SK-N-SH (cell line): ENCODE measurements at regions not wholly inside any gene's neighbourhood (a gene's known extent, or its start where the extent isn't known, plus 50 kb on each side); places are given as distances from the start of the nearest gene placed in this dataset.

Source experiments
- CTCF ChIA-PET: fragments of 300-600, 350-600 bp; formaldehyde crosslinking; extraction: SDS; loops from one replicate; lab custom pipeline; 2021; lab: Yijun Ruan, JAX
- POLR2A ChIA-PET: fragments of 350-600 bp; sonication (Branson Sonifier 250); formaldehyde crosslinking; extraction: SDS; loops from one replicate; lab custom pipeline; 2020; ENCODE audit warnings: antibody characterized with exemption, inconsistent platforms; lab: Yijun Ruan, JAX
- DNase-seq: peaks from one replicate; pipeline ENCODE4 v3.0.0; 2012
- H2AFZ ChIP-seq: fragments of 200-600 bp; sonication (generic); 2 replicates; pipeline ENCODE4 v1.8.1; 2016; ENCODE audit warnings: antibody characterized with exemption, mild to moderate bottlenecking, low read depth
- H3F3A ChIP-seq: fragments of 200-600 bp; sonication (generic); replicated peaks from 2 replicates; pipeline ENCODE3; 2016; ENCODE audit warnings: antibody characterized with exemption, mild to moderate bottlenecking; ENCODE audit not compliant: insufficient read depth
- H3K27ac ChIP-seq, 2 experiments: fragments of 200-500 bp in 1 of 2; fragments of 200-600 bp in 1 of 2; sonication (Bioruptor generic) in 1 of 2; sonication (generic), shearing (Covaris generic) in 1 of 2; 2 replicates each; pipeline versions ENCODE4 v1.5.1 to v1.6.1; 2014 to 2016; ENCODE audit warnings: low read depth in 2 of 2, inconsistent platforms in 1 of 2, low read length in 1 of 2, mild to moderate bottlenecking in 1 of 2, mixed read lengths in 1 of 2
- H3K27me3 ChIP-seq: fragments of 200-600 bp; sonication (generic), shearing (Covaris generic); 2 replicates; pipeline ENCODE4 v1.6.1; 2016; ENCODE audit warnings: mixed run types; ENCODE audit not compliant: insufficient read depth
- H3K36me3 ChIP-seq, 2 experiments: fragments of 200-500 bp in 1 of 2; fragments of 200-600 bp in 1 of 2; sonication (Bioruptor generic) in 1 of 2; sonication (generic) in 1 of 2; replicated peaks in 1 of 2; 2 replicates each; pipeline versions ENCODE3 to v1.5.1; 2014 to 2016; ENCODE audit warnings: low read length in 1 of 2, mild to moderate bottlenecking in 1 of 2; ENCODE audit not compliant: insufficient read depth in 2 of 2, control insufficient read depth in 1 of 2
- H3K4me1 ChIP-seq, 2 experiments: fragments of 200-500 bp in 1 of 2; fragments of 200-600 bp in 1 of 2; sonication (Bioruptor generic) in 1 of 2; sonication (generic), shearing (Covaris generic) in 1 of 2; 2 replicates each; pipeline versions ENCODE4 v1.5.1 to v1.6.1; 2014 to 2016; ENCODE audit warnings: low read depth in 1 of 2, low read length in 1 of 2, mixed run types in 1 of 2; ENCODE audit not compliant: insufficient read depth in 2 of 2, control insufficient read depth in 1 of 2
- H3K4me2 ChIP-seq: fragments of 200-600 bp; sonication (generic), shearing (Covaris generic); 2 replicates; pipeline ENCODE4 v1.6.1; 2017; ENCODE audit warnings: mixed run types
- H3K4me3 ChIP-seq, 2 experiments: fragments of 200-500 bp in 1 of 2; fragments of 200-600 bp in 1 of 2; sonication (Bioruptor generic) in 1 of 2; sonication (generic), shearing (Covaris generic) in 1 of 2; 2 replicates each; pipeline versions ENCODE4 v1.5.1 to v1.8.1; 2014 to 2016; ENCODE audit warnings: low read depth in 2 of 2, inconsistent platforms in 1 of 2, low read length in 1 of 2, mild to moderate bottlenecking in 1 of 2, mixed read lengths in 1 of 2, moderate library complexity in 1 of 2
- H3K79me2 ChIP-seq: fragments of 200-600 bp; sonication (generic); 2 replicates; pipeline ENCODE4 v1.8.1; 2017; ENCODE audit warnings: mild to moderate bottlenecking; ENCODE audit not compliant: insufficient read depth
- H3K9ac ChIP-seq: fragments of 200-600 bp; sonication (generic); 2 replicates; pipeline ENCODE4 v1.6.1; 2017; ENCODE audit warnings: mixed run types
- H3K9me2 ChIP-seq: fragments of 200-600 bp; sonication (generic); 2 replicates; pipeline ENCODE4 v1.6.1; 2017; ENCODE audit warnings: mixed run types
- H3K9me3 ChIP-seq: fragments of 200-600 bp; sonication (generic); 2 replicates; pipeline ENCODE4 v1.6.1; 2017; ENCODE audit warnings: mixed run types, mild to moderate bottlenecking, moderate library complexity
- H4K20me1 ChIP-seq: fragments of 200-600 bp; sonication (generic); 2 replicates; pipeline ENCODE4 v1.6.1; 2017; ENCODE audit warnings: mild to moderate bottlenecking, mixed run types; ENCODE audit not compliant: insufficient read depth
- CHD2 ChIP-seq: fragments of 150-350 bp; IDR thresholded peaks from 2 replicates; pipeline ENCODE4 v1.6.1; 2018; ENCODE audit warnings: low read length; ENCODE audit not compliant: partially characterized antibody
- ELF1 ChIP-seq: IDR thresholded peaks from 2 replicates; pipeline ENCODE4 v1.4.0; 2012
- EZH2phosphoT487 ChIP-seq: fragments of 200-600 bp; sonication (generic); IDR thresholded peaks from 2 replicates; pipeline ENCODE4 v1.6.1; 2017; ENCODE audit warnings: low read depth, mixed run types, mild to moderate bottlenecking, antibody characterized with exemption, moderate library complexity, borderline replicate concordance
- FOXM1 ChIP-seq: IDR thresholded peaks from 2 replicates; pipeline ENCODE4 v1.4.0; 2012; ENCODE audit warnings: low read depth, mild to moderate bottlenecking
- GATA2 ChIP-seq: sonication (generic); formaldehyde crosslinking; IDR thresholded peaks from 2 replicates; pipeline ENCODE4 v1.5.0; 2020; ENCODE audit warnings: mild to moderate bottlenecking, missing genetic modification reagents
- JUND ChIP-seq: IDR thresholded peaks from 2 replicates; pipeline ENCODE4 v1.4.0; 2012
- MEF2A ChIP-seq: IDR thresholded peaks from 2 replicates; pipeline ENCODE4 v1.4.0; 2012; ENCODE audit warnings: low read depth, borderline replicate concordance
- NFIC ChIP-seq: IDR thresholded peaks from 2 replicates; pipeline ENCODE4 v1.4.0; 2012; ENCODE audit warnings: borderline replicate concordance
- POLR2AphosphoS5 ChIP-seq: IDR thresholded peaks from 2 replicates; pipeline ENCODE4 v1.6.1; 2012; ENCODE audit warnings: low read depth, low read length
- RAD21 ChIP-seq: IDR thresholded peaks from 2 replicates; pipeline ENCODE4 v1.6.1; 2012; ENCODE audit warnings: mild to moderate bottlenecking, low read length
- TAF1 ChIP-seq: IDR thresholded peaks from 2 replicates; pipeline ENCODE4 v1.6.1; 2012; ENCODE audit warnings: low read depth, mild to moderate bottlenecking, low read length, moderate library complexity, borderline replicate concordance
- TCF12 ChIP-seq: IDR thresholded peaks from 2 replicates; pipeline ENCODE4 v1.4.0; 2012
- YY1 ChIP-seq: IDR thresholded peaks from 2 replicates; pipeline ENCODE4 v1.4.0; 2012; ENCODE audit warnings: low read depth, mild to moderate bottlenecking
- WGBS: methylation state at CpG from one replicate; pipeline ENCODE4 v1.1.6; 2017; ENCODE audit warnings: low lambda C conversion rate; 5-methylcytosine and 5-hydroxymethylcytosine counted together
- TF ChIP-seq, protein P1 (sequence below): fragments of 150-350 bp; IDR thresholded peaks from 2 replicates; pipeline ENCODE4 v1.6.1; 2016; ENCODE audit warnings: mild to moderate bottlenecking, low read depth, low read length
- TF ChIP-seq, protein P2 (sequence below): IDR thresholded peaks from 2 replicates; pipeline ENCODE4 v1.4.0; 2012; ENCODE audit warnings: low read depth, borderline replicate concordance
- TF ChIP-seq, protein P3 (sequence below): IDR thresholded peaks from 2 replicates; pipeline ENCODE4 v1.6.1; 2012; ENCODE audit warnings: mild to moderate bottlenecking, low read depth, low read length, moderate library complexity
- TF ChIP-seq, protein P4 (sequence below): IDR thresholded peaks from 2 replicates; pipeline ENCODE4; 2012
- TF ChIP-seq, protein P5 (sequence below): fragments of 150-350 bp; IDR thresholded peaks from 2 replicates; pipeline ENCODE4 v1.6.1; 2017; ENCODE audit warnings: antibody characterized with exemption, low read length, low read depth, borderline replicate concordance
- TF ChIP-seq, protein P6 (sequence below): IDR thresholded peaks from 2 replicates; pipeline ENCODE4 v1.4.0; 2012; ENCODE audit warnings: low read depth

DNA sequence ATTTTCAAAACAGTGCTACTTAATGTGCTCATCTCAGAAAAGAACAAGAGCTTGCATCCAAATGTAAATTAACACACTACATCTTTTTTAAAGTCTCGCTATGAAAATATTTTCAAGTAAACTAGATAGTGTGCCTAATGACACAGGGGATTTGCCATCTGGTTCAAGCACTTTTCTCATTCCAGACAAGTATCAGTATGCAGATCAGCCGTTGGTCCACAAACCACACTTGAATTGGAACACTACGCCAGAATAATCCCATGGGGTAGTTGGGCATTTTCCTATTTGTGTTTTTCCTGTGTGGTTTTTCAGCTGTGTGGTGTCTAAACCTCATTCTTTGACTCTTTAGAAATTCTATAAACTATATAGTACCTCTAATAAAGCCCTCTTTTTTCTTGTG lies 256.2 kb downstream of the EPHA7 start:
- Histone ChIP-seq H4K20me1 (no peaks in the 10 kb centered on the region), H3K36me3 (no peaks in the 10 kb centered on the region), H3K4me2 (no peak overlapping the region), H3K79me2 (no peaks in the 10 kb centered on the region), H3K9ac (no peak overlapping the region), H2AFZ (no peak overlapping the region), H3K27me3 (no peaks in the 10 kb centered on the region), H3K27ac (no peak overlapping the region), H3K4me1 (no peaks in the 10 kb centered on the region), H3K9me3 (no peaks in the 10 kb centered on the region), H3K4me3 (no peak overlapping the region), H3F3A (no peaks in the 10 kb centered on the region), H3K9me2 (no peaks in the 10 kb centered on the region)
- TF ChIP-seq, protein P1, sequence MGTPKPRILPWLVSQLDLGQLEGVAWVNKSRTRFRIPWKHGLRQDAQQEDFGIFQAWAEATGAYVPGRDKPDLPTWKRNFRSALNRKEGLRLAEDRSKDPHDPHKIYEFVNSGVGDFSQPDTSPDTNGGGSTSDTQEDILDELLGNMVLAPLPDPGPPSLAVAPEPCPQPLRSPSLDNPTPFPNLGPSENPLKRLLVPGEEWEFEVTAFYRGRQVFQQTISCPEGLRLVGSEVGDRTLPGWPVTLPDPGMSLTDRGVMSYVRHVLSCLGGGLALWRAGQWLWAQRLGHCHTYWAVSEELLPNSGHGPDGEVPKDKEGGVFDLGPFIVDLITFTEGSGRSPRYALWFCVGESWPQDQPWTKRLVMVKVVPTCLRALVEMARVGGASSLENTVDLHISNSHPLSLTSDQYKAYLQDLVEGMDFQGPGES, result no peak
- TF ChIP-seq CHD2 (no peak), JUND (no peak), RAD21 (no peak), POLR2AphosphoS5 (no peak), FOXM1 (no peak), GATA2 (CRISPR knock-in tag) (no peak), TAF1 (no peak), MEF2A (no peak), TCF12 (no peak), EZH2phosphoT487 (no peak), ELF1 (no peak), YY1 (no peak), NFIC (no peak)
- TF ChIP-seq, protein P2, sequence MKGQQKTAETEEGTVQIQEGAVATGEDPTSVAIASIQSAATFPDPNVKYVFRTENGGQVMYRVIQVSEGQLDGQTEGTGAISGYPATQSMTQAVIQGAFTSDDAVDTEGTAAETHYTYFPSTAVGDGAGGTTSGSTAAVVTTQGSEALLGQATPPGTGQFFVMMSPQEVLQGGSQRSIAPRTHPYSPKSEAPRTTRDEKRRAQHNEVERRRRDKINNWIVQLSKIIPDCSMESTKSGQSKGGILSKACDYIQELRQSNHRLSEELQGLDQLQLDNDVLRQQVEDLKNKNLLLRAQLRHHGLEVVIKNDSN, result no peak
- TF ChIP-seq, protein P3, sequence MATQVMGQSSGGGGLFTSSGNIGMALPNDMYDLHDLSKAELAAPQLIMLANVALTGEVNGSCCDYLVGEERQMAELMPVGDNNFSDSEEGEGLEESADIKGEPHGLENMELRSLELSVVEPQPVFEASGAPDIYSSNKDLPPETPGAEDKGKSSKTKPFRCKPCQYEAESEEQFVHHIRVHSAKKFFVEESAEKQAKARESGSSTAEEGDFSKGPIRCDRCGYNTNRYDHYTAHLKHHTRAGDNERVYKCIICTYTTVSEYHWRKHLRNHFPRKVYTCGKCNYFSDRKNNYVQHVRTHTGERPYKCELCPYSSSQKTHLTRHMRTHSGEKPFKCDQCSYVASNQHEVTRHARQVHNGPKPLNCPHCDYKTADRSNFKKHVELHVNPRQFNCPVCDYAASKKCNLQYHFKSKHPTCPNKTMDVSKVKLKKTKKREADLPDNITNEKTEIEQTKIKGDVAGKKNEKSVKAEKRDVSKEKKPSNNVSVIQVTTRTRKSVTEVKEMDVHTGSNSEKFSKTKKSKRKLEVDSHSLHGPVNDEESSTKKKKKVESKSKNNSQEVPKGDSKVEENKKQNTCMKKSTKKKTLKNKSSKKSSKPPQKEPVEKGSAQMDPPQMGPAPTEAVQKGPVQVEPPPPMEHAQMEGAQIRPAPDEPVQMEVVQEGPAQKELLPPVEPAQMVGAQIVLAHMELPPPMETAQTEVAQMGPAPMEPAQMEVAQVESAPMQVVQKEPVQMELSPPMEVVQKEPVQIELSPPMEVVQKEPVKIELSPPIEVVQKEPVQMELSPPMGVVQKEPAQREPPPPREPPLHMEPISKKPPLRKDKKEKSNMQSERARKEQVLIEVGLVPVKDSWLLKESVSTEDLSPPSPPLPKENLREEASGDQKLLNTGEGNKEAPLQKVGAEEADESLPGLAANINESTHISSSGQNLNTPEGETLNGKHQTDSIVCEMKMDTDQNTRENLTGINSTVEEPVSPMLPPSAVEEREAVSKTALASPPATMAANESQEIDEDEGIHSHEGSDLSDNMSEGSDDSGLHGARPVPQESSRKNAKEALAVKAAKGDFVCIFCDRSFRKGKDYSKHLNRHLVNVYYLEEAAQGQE, result no peak
- TF ChIP-seq, protein P4, sequence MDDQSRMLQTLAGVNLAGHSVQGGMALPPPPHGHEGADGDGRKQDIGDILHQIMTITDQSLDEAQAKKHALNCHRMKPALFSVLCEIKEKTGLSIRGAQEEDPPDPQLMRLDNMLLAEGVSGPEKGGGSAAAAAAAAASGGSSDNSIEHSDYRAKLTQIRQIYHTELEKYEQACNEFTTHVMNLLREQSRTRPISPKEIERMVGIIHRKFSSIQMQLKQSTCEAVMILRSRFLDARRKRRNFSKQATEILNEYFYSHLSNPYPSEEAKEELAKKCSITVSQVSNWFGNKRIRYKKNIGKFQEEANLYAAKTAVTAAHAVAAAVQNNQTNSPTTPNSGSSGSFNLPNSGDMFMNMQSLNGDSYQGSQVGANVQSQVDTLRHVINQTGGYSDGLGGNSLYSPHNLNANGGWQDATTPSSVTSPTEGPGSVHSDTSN, result no peak
- TF ChIP-seq, protein P5, sequence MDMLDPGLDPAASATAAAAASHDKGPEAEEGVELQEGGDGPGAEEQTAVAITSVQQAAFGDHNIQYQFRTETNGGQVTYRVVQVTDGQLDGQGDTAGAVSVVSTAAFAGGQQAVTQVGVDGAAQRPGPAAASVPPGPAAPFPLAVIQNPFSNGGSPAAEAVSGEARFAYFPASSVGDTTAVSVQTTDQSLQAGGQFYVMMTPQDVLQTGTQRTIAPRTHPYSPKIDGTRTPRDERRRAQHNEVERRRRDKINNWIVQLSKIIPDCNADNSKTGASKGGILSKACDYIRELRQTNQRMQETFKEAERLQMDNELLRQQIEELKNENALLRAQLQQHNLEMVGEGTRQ, result no peak
- TF ChIP-seq, protein P6, sequence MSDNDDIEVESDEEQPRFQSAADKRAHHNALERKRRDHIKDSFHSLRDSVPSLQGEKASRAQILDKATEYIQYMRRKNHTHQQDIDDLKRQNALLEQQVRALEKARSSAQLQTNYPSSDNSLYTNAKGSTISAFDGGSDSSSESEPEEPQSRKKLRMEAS, result no peak
- ChIA-PET CTCF (interaction anchor here (1.2 kb wide), 1 partner anchor 15 kb away, joined by 3 read pairs; no protein-coding TSS in a partner anchor), POLR2A (no interaction called here)
- 0% methylated on average over 3 of the region's 3 CpGs for WGBS
- no peak for DNase-seq
